ENCODE measurements at regions not wholly inside any gene's neighbourhood (a gene's known extent, or its start where the extent isn't known, plus 50 kb on each side); places are given as distances from the start of the nearest gene placed in this dataset.

DNA sequence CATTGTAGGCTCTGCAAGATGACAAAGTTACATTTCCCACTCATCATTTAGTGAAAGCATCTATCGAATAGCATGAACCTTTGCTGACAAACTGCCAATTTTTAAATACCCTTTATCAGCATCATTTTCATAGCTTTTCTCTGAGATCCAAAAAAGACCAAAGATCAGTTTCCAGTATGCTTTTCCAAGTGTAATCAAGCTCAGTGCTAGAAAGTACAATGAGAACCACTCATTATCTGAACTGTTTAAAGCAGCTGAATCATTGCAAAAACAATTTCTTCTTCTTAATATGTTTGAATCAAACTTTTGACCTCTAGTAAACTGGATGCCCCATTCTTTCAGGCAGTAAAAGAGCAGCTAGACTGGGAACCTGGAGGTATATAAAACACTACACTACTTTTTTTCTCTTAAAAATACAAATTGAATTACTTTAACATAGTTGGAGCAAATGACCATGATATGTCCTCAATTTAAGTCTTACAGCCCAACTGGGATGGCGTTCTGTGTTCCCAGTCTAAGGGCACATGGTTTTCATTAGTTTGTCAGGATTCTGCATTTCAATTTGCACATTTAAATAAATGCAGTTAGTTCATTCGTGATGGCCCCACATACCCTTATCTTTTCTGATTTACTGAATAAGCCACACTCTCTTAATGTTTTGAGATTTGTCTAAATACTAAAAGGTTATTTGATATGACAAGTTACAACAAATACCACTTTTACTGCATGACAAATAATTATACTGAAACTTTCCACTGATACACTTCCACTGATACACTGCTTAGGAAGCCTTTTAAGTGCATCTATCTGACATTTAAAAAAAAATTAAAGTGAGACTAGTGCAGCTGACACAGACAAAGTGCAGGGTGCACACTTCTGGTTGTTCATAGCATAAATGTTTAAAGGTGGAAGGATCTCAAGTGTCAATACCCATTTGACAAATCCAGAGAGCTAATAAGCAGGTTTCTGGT, 146.0 kb upstream of the FRMD4B start:
- DNase-seq: no peak

DNA sequence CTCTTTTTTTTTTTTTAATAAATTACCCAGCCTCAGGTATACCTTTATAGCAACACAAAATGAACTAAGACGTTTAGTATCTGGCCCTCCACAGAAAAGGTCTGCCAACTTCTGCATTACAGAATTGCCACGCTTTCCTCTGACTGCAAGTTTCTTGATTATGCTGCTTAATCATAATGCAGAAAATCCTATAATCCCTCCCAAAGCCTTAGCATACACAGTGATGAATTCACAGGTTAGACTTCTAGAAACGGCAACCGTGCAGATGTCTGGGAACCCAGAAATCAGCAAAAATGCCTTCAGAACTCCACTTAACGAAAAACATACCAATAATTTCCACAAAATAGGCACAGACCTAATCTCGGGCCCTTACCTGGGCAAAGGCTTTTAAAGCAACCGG, 144.7 kb upstream of the FRMD4B start:
- no peak for DNase-seq

DNA sequence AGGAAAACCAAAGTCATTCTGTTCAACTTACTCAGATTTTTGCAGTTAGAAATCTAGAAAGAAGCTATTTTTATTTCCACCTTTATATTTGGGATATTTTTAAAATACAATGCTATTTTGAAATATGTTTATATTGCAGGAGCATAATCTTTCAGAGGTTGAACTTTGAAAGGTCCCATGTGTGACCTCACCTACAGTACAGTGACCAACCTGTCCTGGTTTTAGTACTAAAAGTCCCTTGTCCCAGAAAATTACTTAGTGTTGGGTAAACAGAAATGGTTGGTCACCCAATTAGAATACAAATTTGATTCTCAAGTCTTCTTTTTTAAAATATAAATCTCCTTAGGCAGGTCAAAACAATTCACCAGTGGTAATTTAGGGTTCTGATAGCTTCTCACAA, 141.6 kb upstream of the FRMD4B start:
- DNase-seq: no peak

DNA sequence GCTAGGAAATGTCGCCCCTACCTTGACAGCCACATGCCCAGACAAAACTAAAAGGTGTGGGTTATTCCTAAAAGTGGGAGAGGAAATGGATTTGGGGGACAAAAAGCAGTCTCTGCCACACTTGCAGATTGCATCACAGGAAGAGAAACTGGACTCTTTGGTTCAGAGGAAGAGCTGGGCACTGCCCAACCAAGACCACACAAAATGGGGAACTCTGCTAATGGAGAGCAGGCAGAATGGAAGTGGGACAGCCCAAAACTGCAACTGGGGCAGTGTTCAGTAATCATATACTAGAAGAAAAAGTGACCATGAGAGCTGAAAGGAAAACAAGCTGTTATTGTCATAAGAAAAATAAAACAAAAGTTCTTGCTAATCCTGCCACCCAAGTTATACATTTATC, 138.9 kb upstream of the FRMD4B start:
- no peak for DNase-seq

DNA sequence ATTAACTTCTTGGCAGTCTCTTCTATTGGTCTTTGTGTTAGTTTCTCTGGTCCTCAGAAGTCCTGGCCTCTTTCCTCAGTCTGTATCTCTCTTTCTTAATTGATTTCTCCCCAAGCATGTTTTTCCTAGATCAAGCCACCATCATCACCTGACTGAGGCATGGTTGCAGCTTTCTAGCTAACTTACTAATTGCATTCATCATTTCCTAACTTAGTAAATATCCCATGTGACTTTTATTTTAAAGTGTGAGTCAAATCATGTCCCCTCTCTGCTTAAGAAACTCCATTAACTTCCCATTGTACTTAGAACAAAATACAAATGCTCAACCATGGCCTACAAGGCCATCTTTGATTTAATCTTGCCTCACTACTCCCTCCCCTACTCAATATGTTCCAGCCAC, 135.4 kb upstream of the FRMD4B start:
- no peak for DNase-seq

DNA sequence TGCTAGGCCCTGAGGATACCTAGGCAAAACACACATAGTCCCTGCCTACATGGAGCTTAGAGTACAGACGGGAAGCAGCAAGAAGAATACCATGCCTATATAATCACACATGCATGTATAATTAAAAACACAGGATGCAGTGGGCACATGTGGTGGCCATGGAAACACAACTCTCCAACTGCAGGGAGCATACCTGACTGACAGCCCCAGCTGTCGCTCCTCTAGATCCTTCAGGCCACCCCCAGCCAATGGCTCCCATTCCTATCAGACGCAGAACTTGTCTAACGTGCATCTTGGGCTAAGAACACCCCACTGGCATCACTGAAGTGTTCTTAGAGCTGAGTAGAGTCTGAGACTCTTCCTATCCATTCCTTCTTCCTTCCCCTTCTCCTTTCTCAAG, 125.5 kb upstream of the FRMD4B start:
- no peak for DNase-seq

DNA sequence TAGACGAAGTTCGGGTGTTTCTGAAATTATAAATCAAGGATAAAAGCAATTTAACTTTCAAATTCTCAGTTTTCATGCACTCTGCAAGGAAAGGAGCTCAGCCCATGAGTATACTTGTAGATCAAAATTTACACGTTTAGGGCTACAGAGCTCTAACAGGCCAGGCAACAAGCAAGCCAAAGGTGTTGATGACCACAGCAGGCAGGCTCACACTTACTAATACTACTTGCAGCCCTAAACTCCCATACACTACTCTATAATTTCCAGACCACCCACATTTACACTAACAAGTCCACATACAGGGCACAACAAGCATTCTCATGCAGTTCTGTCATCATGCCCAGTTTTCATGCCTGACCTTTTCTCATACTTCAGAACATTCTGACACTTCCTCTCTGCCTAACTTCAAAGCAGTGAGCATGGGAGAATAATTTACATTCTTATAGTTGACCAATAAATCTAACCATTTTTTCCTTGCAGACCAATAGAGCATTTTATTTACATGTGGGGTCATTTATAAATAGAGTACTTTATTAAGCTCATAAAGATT, 124.7 kb upstream of the FRMD4B start:
- no peak for DNase-seq

DNA sequence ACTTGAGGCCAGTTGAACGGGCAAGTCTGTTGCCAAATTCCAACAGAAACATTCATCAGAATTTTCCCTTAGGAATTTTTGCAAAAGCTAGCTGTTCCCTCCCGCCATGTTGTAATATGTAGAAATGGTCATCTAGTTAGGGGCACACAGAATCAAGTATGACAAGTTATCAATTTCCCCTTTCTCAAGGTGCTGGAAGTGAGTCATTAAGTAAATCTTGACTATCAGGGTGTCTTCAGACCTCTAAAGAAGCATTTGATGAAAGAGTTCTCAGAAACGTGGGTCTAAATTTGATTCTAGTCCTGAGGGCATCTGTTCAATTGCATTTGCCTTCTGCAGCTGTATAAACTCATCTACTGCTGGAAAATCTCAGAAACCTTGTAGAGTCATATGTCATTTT, 123.4 kb upstream of the FRMD4B start:
- no peak for DNase-seq

DNA sequence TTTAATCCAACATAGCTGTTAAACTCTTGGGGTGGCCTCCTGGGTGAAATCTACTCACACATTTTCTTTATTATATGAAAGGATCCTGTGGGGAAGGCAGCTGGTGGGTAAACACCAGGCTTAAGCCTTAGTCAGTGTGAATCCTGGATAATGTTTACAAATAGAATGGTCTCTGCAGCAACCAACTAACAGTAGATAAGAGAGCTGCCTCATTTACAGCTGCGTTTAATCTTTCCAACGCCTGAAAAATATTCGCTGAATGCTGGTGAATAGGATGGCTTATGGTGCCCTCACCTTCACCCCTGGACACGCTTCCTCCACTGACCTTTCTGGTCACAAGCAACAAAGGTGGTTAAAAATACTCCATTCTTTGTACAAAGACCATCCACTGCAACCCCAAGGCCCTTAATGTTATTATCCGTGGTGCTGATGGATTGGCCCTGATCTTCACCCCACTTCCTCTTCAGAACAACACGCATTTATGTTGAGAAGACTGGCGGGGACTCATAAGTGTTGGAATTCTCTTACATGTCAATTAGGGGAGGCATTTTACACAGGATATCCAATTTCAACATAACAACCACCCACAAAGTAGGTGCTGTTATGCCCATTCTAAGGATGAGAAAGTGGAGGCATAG, 120.0 kb upstream of the FRMD4B start:
- peak; percentile 15 for DNase-seq

DNA sequence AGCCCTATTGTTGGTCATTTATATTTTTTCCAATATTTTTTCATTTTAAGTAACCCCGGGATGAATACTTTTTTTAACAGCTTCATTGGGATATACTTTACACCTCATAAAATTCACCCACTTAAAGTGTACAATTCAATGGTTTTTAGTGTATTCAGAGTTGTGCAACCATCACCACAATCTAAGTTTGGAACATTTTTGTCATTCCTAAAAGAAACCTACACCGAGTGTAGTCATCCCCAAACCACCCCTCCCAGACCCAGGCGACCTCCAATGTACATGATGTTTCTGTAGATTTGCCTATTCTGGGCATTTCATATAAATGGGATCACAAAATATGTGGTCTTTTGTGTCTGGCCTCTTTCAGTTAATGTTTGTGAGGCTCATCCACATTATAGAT, 118.3 kb upstream of the FRMD4B start:
- DNase-seq: no peak

DNA sequence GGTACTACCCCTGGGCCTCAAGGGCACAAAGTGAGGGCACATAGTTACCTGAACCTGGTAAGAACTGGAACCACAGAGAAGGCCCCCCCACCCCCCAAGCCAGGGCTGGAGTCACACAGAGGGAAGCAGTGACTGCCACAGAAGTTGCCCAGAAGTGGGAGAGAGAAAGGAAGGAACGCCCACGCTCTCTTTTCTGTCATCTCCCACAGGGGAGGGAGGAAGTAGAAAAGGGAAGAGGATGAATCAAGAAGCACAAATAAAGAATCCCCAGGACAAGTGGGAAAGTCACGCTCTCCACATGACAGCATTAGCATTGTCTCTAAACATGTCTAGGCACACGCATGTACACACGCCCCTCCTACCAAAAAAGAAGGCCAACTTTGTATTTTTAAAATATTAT, 114.7 kb upstream of the FRMD4B start:
- DNase-seq: no peak

DNA sequence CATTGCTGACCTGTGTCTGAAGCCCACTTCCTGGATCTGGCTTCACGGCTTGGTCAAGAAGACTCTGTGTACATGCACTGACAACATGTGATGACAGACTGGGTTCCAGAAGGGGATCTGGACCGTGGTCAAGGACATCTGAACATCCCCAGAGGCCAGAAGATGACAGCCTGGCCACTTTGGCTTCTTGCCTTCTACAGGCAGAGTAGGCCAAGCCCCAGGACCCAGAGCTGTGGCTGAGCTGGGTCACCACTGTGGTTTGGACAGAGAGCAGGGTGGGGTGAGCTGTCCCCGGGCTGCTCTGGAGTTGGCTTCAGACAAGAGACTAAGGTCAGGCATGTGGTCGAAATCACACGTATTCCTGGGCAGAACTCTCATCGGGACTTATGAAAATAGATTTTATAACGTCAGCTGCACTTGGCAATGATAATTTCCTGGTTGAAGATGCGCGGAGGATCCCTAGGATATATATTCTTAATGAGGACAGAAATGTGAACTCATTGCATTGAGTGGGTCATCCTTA, 114.1 kb upstream of the FRMD4B start:
- DNase-seq: no peak

DNA sequence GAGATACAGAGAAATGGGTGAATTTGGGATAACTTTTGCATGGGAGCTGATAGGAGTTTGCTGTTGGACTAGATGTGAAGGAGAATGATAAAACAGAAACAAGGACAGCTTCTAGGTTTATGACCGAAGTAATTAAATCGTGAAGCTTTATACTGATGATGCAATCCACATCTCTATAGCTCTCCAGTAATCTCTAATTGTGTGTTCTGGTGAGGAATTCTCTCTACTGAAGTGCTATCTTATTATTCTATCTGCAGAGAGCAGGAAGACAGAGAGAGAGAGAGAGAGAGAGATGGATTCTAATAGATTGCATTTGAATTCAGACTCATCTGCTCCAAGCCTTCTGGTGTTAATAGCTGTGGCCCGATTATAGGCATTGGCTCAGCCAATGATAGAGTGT, 113.5 kb upstream of the FRMD4B start:
- DNase-seq: no peak

DNA sequence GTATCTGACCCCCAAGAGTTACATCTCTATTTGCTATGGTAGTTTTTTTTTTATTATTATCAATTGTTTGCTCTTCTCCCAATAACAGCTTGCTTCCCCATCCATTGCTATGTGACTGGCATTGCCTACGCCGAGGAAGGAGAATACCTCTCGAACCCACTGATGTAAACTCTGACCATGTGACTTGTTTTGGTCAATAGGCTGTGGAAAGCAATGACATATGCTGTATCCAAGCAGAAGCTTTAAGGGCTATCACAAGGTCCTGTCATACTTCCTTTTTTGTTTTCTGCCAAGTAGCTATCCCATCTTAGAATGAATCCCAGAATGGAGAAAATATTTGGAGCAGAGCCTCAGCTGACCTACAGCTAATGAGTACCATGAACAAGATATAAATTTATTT, 111.0 kb upstream of the FRMD4B start:
- DNase-seq: no peak

DNA sequence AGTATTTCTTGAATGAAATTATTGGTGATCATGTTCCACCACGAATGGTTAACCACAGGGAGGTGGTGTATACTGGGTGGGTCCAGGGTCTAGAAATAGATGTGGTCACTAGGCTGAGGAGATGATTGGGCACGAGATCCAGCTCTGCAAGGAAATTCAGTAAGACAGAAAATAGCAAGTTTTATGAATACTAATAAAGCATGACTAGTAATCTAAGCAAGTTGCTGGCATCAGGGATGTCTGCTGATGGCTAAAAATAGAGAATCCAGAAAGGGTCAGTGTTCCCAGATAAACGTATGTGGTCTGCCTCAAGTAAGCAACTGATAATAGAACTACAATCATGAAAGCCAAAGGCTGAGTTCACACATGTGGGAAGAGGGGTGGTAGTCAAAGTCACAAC, 108.3 kb upstream of the FRMD4B start:
- DNase-seq: no peak

DNA sequence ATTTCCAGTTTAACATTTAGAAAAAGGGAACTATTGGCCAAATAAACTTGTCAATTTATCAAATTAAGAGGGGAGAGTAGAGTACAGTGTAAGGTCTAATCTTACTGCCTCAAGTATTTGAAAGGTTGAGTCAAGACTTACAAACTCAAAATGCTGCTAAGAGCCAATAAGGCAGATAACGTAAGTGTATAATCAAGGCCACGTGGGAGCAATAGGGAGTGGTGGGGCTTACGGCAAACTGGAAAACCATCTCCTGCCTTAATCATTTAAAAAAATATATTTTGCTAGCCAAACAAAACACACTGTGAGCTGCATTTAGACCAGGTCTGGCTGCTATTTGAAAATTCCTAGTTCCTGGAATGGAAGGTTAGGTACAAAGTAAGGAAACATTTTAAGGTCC, 107.3 kb upstream of the FRMD4B start:
- DNase-seq: no peak

DNA sequence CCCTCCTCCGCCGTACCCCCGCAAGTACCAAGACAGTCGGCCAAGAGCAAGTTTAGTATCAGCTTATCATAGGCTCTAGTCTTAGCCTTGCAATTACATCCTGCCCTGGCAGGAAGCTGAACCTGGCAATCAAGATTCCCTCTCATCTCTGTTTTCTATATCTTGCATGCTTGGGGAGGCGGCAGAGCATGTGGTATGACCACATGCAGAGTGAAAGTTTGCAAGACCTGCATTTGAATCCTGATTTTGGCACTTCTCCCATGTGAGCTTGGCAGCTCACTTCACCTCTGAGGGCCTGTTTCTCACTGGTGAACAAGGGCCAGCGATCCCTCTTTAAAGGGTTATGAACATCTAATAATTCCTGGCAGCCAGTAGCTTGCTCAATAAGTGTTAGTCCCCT, 106.1 kb upstream of the FRMD4B start:
- DNase-seq: no peak

DNA sequence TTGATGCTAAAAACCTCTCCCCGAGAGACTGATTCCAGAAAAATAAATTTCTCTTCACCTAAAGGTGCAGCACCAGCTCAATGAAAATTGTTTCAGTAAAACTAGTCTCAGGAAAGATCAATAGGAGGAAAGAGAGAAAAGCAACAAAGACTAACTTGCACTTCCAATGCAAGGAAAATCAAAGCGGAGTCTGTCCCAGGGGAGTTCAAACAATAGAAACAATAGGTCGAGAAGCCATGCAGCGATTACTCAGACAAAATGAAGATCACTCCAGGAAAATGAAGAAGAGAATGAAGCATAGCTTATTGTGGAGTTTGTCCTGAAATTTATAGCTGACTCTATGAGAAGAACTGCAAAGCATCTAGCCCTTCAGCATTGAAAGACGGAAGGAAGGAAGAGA, 105.1 kb upstream of the FRMD4B start:
- no peak for DNase-seq

DNA sequence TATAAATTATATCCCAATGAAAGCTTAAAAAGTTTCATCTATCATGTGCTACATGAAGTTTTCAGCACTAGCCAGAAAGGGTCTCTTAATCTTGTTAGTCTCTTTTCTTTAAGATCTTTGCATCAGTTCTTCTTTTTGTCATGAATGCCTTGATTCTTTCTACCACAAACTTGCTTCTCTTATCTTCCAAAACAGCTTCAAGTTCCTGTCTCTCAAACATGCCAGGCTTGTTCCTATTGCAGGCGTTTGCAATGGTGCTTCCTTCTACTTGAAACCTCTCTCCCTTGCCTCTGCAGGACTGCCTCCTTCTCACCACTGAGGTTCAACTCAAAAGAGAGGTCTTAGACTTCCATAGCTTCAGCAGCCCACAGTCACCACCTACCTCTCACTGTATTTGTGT, 104.3 kb upstream of the FRMD4B start:
- DNase-seq: no peak

DNA sequence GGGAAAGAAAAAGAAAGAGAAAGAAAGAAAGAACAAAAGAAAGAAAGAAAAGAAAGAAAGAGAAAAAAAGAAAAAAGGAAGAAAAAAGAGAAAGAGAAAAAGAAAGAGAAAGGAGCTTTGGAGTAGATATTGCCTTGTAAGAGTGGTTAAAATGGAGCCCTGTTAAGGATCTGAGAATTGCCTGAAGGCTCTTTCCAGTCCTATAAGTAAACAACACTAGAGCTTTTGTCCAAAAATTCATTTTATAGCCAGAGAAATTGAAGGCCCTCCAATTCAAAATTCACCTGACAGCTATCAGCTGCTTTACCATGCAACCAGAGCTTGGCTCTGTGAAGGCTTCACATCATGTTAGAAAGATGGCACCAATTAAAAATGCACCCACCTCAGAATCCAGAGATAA, 102.1 kb upstream of the FRMD4B start:
- no peak for DNase-seq

DNA sequence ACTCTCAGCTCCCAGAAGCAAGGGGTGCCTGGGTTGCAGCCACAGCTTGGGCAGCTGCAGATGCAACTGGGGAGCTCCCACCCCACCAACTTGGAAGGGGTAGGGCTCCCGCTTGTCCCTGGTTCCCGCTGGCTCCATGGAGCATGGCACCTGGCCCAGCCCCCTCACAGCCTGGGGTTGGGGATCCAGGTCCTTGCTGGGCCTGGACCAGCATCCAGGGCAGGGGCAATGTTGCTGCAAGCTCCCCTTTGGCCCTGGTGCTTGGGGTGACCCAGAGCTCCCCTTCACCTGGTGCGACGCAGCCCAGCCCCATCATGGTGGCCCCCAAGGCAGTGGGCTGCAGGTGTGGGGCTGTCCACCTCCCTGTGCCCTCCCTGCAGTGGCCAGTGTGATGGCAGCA, 99.6 kb upstream of the FRMD4B start:
- DNase-seq: no peak

DNA sequence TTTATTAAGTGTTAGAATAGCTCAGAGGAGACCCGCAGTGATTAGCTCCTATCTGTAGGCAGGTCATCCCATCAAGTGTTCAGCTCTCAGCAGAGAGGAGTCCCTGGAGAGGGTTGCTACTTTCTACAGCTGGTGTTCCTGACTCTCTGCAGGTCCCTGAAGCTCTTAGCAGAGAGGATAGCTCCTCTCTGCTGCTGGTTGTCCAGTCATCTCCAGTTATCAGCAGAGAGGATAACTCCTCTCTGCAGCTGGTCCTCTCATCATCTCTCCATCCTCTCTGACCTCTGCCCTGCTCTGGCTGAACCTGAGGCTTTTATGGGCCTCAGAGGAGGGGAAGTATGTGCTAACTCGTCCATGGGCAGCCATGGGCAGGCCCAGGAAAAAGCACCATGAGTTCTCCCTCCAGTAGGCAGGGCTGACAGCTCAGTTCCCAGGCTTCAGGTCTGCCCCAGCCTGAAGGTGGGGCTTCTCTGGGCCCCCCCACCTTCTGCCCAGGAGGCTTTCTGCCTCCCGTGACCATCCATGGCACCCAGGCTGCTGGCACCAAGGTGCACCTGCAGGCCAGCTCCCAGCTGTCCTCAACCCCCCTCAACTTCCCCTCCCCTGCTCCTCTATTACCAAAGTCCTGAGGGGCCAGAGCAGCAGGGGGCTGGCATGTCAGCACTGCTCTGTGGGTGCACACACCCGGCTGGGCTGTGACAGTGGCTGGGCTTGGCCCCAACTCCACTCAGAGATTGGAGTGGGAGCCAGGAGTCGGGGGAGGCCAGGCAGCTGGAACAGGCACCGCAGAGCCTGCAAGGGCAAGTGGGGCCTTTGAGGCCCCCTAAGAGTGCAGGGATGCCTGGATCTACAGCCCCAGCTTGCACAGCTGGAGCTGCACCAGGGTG, 98.9 kb upstream of the FRMD4B start:
- no peak for DNase-seq

DNA sequence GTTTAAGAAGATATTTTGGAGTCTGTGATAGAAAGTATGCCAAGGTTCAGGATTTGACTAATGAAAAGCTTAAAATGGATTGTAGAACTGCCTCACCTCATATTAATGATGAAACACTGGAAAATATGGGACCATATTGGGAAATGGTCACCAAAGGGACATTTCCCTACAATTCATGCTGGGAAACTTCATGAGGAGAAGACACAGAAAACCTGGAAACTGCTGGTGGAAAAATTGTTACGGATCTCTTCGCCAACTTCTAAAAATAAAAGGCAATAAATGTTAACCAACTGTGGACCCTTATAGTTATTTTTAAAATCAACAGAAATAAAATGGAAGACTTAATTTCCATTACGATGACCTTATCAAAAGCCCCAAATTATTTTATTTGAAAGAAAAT, 97.6 kb upstream of the FRMD4B start:
- DNase-seq: no peak
